ENCODE measurements at regions not wholly inside any gene's neighbourhood (a gene's known extent, or its start where the extent isn't known, plus 50 kb on each side); places are given as distances from the start of the nearest gene placed in this dataset.

DNA sequence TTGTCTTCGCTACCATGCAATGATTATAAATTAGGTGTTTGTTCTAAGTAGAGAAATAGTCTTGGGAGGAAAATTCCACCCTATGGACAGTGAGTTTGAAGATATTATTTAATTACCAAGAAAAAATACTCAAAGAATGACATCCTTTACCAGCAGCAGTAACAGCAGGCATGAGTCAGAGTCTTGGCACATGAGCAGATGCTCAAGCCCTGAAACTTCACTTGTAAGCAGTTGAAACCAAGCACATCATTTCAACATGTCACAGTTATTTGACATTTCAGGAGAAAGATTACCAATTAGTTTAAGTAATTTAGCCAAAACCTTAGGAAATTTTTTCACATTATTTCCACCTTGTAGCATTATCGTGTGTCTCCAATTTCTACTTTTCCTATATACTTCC lies 99.2 kb downstream of the C12orf50 start:
- ATAC-seq (ENCODE audit: low read depth in 2 of 2) = no peak
- Mint-ChIP-seq H3K27ac (no peak overlapping the region), H3K4me3 (no peak overlapping the region), H3K36me3 (no peaks in the 10 kb centered on the region), H3K9me3 (peaks cover 0 to 3% (median 0%) of the 10 kb centered on the region in 7 donors), H3K4me1 (no peaks in the 10 kb centered on the region), H3K27me3 (no peaks in the 10 kb centered on the region)
- H3K9me3 ChIP-seq (ENCODE audit: control insufficient read depth in 2 of 2, low read length in 2 of 2) = no peaks in the 10 kb centered on the region
- no peaks in the 10 kb centered on the region for H3K4me1 ChIP-seq (ENCODE audit: control insufficient read depth, insufficient read depth, low read length, poor library complexity, severe bottlenecking)
- no peaks in the 10 kb centered on the region for H3K27me3 ChIP-seq (ENCODE audit: control insufficient read depth, insufficient read depth, low read length)
- DNase-seq = no peak
- H3K36me3 ChIP-seq (ENCODE audit: control insufficient read depth, insufficient read depth, low read length) = no peaks in the 10 kb centered on the region
- H3K4me3 ChIP-seq (ENCODE audit: low read depth, low read length) = no peak overlapping the region
- no peak overlapping the region for H3K27ac ChIP-seq (ENCODE audit: insufficient read depth, low read length, poor library complexity, severe bottlenecking)

DNA sequence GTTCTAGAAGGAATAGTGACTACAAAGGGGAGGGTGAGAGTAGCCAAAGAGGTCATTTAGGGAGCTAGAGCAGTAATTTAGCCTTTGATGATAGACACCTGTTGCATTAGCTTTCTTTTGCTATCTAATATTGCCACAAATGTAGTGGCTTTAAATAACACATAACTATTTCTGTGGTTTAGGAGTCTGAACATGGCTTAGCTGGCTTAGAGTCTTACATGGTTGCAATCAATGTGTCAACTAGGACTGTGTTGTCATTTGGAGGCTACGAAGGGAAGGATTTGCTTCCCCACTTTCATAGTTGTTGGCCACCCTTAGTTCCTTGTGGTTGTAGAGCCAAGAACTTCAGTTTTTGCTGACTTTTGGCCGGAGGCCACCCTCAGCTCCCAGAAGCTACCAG lies 99.9 kb downstream of the C12orf50 start:
- H3K36me3 ChIP-seq (ENCODE audit: control insufficient read depth, insufficient read depth, low read length) = no peaks in the 10 kb centered on the region
- H3K9me3 Mint-ChIP-seq = peaks cover 0 to 4% (median 0%) of the 10 kb centered on the region in 7 donors
- no peaks in the 10 kb centered on the region for H3K27me3 ChIP-seq (ENCODE audit: control insufficient read depth, insufficient read depth, low read length)
- H3K4me3 Mint-ChIP-seq = no peak overlapping the region
- H3K4me1 Mint-ChIP-seq = no peaks in the 10 kb centered on the region
- no peaks in the 10 kb centered on the region for H3K27me3 Mint-ChIP-seq
- H3K4me1 ChIP-seq (ENCODE audit: control insufficient read depth, insufficient read depth, low read length, poor library complexity, severe bottlenecking) = no peaks in the 10 kb centered on the region
- no peak overlapping the region for H3K27ac Mint-ChIP-seq
- H3K36me3 Mint-ChIP-seq = no peaks in the 10 kb centered on the region
- no peak for DNase-seq
- H3K9me3 ChIP-seq (ENCODE audit: control insufficient read depth in 2 of 2, low read length in 2 of 2) = no peaks in the 10 kb centered on the region
- H3K4me3 ChIP-seq (ENCODE audit: low read depth, low read length) = no peak overlapping the region
- ATAC-seq (ENCODE audit: low read depth in 2 of 2) = no peak
- H3K27ac ChIP-seq (ENCODE audit: insufficient read depth, low read length, poor library complexity, severe bottlenecking) = no peak overlapping the region

DNA sequence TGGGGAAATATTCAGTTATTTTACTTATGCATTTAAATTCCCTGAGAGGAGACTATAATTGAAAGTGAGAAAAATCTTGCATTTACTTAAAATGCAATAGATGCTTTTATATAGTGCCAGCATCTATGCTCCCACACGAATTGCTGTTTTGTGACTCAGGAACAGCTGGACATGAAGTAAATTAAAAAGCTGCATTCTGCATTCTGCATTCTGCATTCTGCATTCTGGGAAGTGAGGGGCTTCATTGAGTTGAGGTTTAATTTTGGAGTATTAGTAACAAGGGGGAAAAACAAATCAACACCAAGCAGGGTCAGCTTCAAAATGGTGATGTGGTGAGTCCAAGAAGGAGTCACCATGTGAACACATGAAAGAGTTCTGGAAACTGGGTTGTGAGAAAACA lies 101.2 kb downstream of the C12orf50 start:
- Histone ChIP-seq H3K9me3 (ENCODE audit: control insufficient read depth in 2 of 2, low read length in 2 of 2) (no peaks in the 10 kb centered on the region), H3K4me1 (ENCODE audit: control insufficient read depth, insufficient read depth, low read length, poor library complexity, severe bottlenecking) (no peaks in the 10 kb centered on the region), H3K36me3 (ENCODE audit: control insufficient read depth, insufficient read depth, low read length) (no peaks in the 10 kb centered on the region), H3K27ac (ENCODE audit: insufficient read depth, low read length, poor library complexity, severe bottlenecking) (no peak overlapping the region), H3K4me3 (ENCODE audit: low read depth, low read length) (no peak overlapping the region), H3K27me3 (ENCODE audit: control insufficient read depth, insufficient read depth, low read length) (no peaks in the 10 kb centered on the region)
- Mint-ChIP-seq H3K27me3 (no peaks in the 10 kb centered on the region), H3K36me3 (no peaks in the 10 kb centered on the region), H3K9me3 (peaks cover 0 to 4% (median 0%) of the 10 kb centered on the region in 7 donors), H3K27ac (no peak overlapping the region), H3K4me3 (no peak overlapping the region), H3K4me1 (no peaks in the 10 kb centered on the region)
- ATAC-seq (ENCODE audit: low read depth in 2 of 2) (no peak), DNase-seq (no peak)

DNA sequence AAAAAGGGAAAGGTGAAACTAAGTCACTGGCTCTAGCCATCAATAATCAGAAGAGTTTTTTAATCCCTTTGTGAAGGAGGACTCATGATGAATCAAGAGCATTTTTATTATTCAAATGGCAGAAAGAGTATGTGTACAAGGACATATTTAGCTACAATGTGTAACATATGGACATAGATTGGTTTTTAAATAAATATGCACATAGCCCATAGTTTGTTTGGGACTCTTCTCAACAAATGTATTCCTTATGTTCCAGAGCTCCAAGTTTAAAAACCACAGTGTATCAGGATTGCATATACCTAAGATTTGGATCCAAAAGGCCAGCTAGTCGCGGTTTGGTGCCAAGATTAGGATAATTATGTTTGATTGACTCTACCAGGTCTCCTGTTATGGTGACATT lies 104.2 kb downstream of the C12orf50 start:
- Histone ChIP-seq H3K4me3 (ENCODE audit: low read depth, low read length) (no peak overlapping the region), H3K36me3 (ENCODE audit: control insufficient read depth, insufficient read depth, low read length) (no peaks in the 10 kb centered on the region), H3K27me3 (ENCODE audit: control insufficient read depth, insufficient read depth, low read length) (no peaks in the 10 kb centered on the region), H3K9me3 (ENCODE audit: control insufficient read depth in 2 of 2, low read length in 2 of 2) (no peaks in the 10 kb centered on the region), H3K27ac (ENCODE audit: insufficient read depth, low read length, poor library complexity, severe bottlenecking) (no peak overlapping the region), H3K4me1 (ENCODE audit: control insufficient read depth, insufficient read depth, low read length, poor library complexity, severe bottlenecking) (no peaks in the 10 kb centered on the region)
- DNase-seq (no peak), ATAC-seq (ENCODE audit: low read depth in 2 of 2) (no peak)
- H3K9me3 Mint-ChIP-seq = peaks cover 0 to 4% (median 1%) of the 10 kb centered on the region in 7 donors
- H3K4me1 Mint-ChIP-seq = no peaks in the 10 kb centered on the region
- H3K27me3 Mint-ChIP-seq = no peaks in the 10 kb centered on the region
- H3K4me3 Mint-ChIP-seq = no peak overlapping the region
- no peaks in the 10 kb centered on the region for H3K36me3 Mint-ChIP-seq
- no peak overlapping the region for H3K27ac Mint-ChIP-seq

DNA sequence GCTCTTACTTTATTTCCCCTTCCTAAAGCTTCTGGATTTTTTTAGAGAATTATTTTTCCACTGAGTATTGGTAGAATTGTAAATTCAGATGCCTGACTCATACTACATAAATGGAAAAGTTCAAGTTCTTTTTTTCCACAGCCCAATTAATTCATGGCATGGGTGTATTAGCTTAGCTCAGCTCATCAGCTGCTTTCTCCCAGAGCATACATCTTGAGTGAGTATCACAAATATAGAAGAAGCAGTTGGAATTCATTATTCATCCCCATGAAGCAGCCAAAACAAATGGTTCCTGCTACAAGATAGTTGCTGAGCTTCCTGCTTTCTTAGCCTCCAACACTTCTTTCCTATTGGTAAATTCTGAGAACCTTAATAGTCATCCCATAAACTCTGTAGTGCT lies 105.1 kb downstream of the C12orf50 start:
- no peak overlapping the region for H3K27ac ChIP-seq (ENCODE audit: insufficient read depth, low read length, poor library complexity, severe bottlenecking)
- H3K9me3 Mint-ChIP-seq = peaks cover 0 to 7% (median 1%) of the 10 kb centered on the region in 7 donors
- H3K4me3 Mint-ChIP-seq = no peak overlapping the region
- no peaks in the 10 kb centered on the region for H3K9me3 ChIP-seq (ENCODE audit: control insufficient read depth in 2 of 2, low read length in 2 of 2)
- H3K36me3 ChIP-seq (ENCODE audit: control insufficient read depth, insufficient read depth, low read length) = no peaks in the 10 kb centered on the region
- no peaks in the 10 kb centered on the region for H3K36me3 Mint-ChIP-seq
- H3K27me3 Mint-ChIP-seq = no peaks in the 10 kb centered on the region
- no peaks in the 10 kb centered on the region for H3K4me1 ChIP-seq (ENCODE audit: control insufficient read depth, insufficient read depth, low read length, poor library complexity, severe bottlenecking)
- H3K27ac Mint-ChIP-seq = no peak overlapping the region
- H3K4me3 ChIP-seq (ENCODE audit: low read depth, low read length) = no peak overlapping the region
- no peaks in the 10 kb centered on the region for H3K27me3 ChIP-seq (ENCODE audit: control insufficient read depth, insufficient read depth, low read length)
- no peaks in the 10 kb centered on the region for H3K4me1 Mint-ChIP-seq
- DNase-seq = no peak
- no peak for ATAC-seq (ENCODE audit: low read depth in 2 of 2)

DNA sequence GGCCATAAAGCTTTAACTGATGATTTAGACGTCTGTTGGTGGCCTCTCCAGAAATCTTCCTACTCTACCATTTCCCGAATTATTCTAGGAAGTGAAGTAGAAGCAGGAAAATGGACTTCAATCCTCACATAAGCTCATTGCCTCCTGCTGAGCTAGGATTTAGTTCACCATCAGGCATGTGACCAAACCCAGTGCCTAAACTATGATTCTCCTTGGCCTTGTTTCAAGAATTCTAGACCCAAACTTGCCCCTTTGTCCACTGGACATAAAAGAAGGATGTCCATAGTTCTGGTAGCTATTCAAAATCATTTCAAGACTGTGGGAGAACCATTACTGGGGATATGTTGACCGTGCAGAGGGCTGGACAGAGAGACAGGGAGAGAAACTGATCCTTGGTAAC lies 105.8 kb downstream of the C12orf50 start:
- Histone ChIP-seq H3K9me3 (ENCODE audit: control insufficient read depth in 2 of 2, low read length in 2 of 2) (no peaks in the 10 kb centered on the region), H3K27ac (ENCODE audit: insufficient read depth, low read length, poor library complexity, severe bottlenecking) (no peak overlapping the region), H3K27me3 (ENCODE audit: control insufficient read depth, insufficient read depth, low read length) (no peaks in the 10 kb centered on the region), H3K4me1 (ENCODE audit: control insufficient read depth, insufficient read depth, low read length, poor library complexity, severe bottlenecking) (no peaks in the 10 kb centered on the region), H3K4me3 (ENCODE audit: low read depth, low read length) (no peak overlapping the region), H3K36me3 (ENCODE audit: control insufficient read depth, insufficient read depth, low read length) (no peaks in the 10 kb centered on the region)
- no peaks in the 10 kb centered on the region for H3K4me1 Mint-ChIP-seq
- H3K27me3 Mint-ChIP-seq = no peaks in the 10 kb centered on the region
- no peak overlapping the region for H3K27ac Mint-ChIP-seq
- no peak overlapping the region for H3K4me3 Mint-ChIP-seq
- H3K9me3 Mint-ChIP-seq = peaks cover 0 to 7% (median 0%) of the 10 kb centered on the region in 7 donors
- ATAC-seq (ENCODE audit: low read depth in 2 of 2) (no peak), DNase-seq (no peak)
- no peaks in the 10 kb centered on the region for H3K36me3 Mint-ChIP-seq

DNA sequence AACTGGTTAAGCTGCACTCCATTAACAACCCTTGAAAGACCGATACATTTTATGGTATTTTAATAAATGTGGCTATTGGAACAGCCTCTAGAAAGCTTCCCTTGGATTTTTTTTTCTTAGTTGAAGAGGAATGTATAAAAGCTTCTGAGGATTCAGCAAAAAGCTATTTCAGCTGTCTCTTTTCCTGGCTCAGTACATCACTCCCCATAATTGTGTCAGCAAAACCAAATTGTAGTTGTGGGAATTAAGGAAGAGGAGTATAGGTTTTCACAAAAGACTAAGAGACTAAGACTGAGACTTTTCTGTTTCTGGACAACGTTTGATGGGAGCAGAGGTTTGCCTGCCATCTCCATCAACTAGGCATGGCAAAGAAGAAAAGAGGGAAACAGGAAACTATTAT lies 106.5 kb downstream of the C12orf50 start:
- Mint-ChIP-seq H3K36me3 (no peaks in the 10 kb centered on the region), H3K9me3 (peaks cover 0 to 7% (median 0%) of the 10 kb centered on the region in 7 donors), H3K4me1 (no peaks in the 10 kb centered on the region), H3K27me3 (no peaks in the 10 kb centered on the region), H3K4me3 (no peak overlapping the region), H3K27ac (no peak overlapping the region)
- no peaks in the 10 kb centered on the region for H3K9me3 ChIP-seq (ENCODE audit: control insufficient read depth in 2 of 2, low read length in 2 of 2)
- no peaks in the 10 kb centered on the region for H3K4me1 ChIP-seq (ENCODE audit: control insufficient read depth, insufficient read depth, low read length, poor library complexity, severe bottlenecking)
- ATAC-seq (ENCODE audit: low read depth in 2 of 2) (no peak), DNase-seq (no peak)
- no peak overlapping the region for H3K27ac ChIP-seq (ENCODE audit: insufficient read depth, low read length, poor library complexity, severe bottlenecking)
- H3K4me3 ChIP-seq (ENCODE audit: low read depth, low read length) = no peak overlapping the region
- no peaks in the 10 kb centered on the region for H3K27me3 ChIP-seq (ENCODE audit: control insufficient read depth, insufficient read depth, low read length)
- H3K36me3 ChIP-seq (ENCODE audit: control insufficient read depth, insufficient read depth, low read length) = no peaks in the 10 kb centered on the region

DNA sequence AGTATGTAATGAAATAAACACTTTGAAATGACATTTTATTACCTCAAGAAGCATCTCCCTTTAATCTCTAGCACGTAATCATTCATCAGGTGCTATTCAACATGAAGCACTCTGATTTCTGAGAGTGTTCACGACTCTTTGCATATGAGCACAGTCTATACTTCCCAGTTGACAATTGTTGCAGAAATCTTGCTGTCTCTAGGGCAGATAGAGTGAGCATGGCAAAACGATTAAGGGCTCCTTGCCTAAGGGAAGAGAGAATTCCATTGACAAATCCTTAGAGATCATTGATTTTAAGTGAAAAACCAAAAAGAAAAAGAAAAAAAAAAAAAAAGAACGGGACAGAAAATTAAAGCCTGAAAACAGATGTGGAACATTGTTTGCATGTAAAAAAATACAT lies 107.6 kb downstream of the C12orf50 start:
- Histone ChIP-seq H3K4me1 (ENCODE audit: control insufficient read depth, insufficient read depth, low read length, poor library complexity, severe bottlenecking) (no peaks in the 10 kb centered on the region), H3K27ac (ENCODE audit: insufficient read depth, low read length, poor library complexity, severe bottlenecking) (no peak overlapping the region), H3K9me3 (ENCODE audit: control insufficient read depth in 2 of 2, low read length in 2 of 2) (no peaks in the 10 kb centered on the region), H3K27me3 (ENCODE audit: control insufficient read depth, insufficient read depth, low read length) (no peaks in the 10 kb centered on the region), H3K36me3 (ENCODE audit: control insufficient read depth, insufficient read depth, low read length) (no peaks in the 10 kb centered on the region), H3K4me3 (ENCODE audit: low read depth, low read length) (no peak overlapping the region)
- ATAC-seq (ENCODE audit: low read depth in 2 of 2) (no peak), DNase-seq (no peak)
- H3K27me3 Mint-ChIP-seq = no peaks in the 10 kb centered on the region
- H3K9me3 Mint-ChIP-seq = peaks cover 0 to 7% (median 0%) of the 10 kb centered on the region in 7 donors
- H3K27ac Mint-ChIP-seq = no peak overlapping the region
- no peaks in the 10 kb centered on the region for H3K36me3 Mint-ChIP-seq
- no peak overlapping the region for H3K4me3 Mint-ChIP-seq
- no peaks in the 10 kb centered on the region for H3K4me1 Mint-ChIP-seq
